GM12875 (cell line): ENCODE measurements at regions not wholly inside any gene's neighbourhood (a gene's known extent, or its start where the extent isn't known, plus 50 kb on each side); places are given as distances from the start of the nearest gene placed in this dataset.

Source experiments
- H3K4me3 ChIP-seq: one replicate; pipeline ENCODE4 v1.5.1; 2011; ENCODE audit warnings: low read depth, low read length, control low read depth
- TF ChIP-seq, protein P1 (sequence below): IDR thresholded peaks from 2 replicates; pipeline ENCODE4 v1.5.1; 2011; ENCODE audit warnings: low read depth, mild to moderate bottlenecking, control low read depth, inconsistent platforms, low read length, moderate library complexity, borderline replicate concordance; ENCODE audit not compliant: insufficient read depth

DNA sequence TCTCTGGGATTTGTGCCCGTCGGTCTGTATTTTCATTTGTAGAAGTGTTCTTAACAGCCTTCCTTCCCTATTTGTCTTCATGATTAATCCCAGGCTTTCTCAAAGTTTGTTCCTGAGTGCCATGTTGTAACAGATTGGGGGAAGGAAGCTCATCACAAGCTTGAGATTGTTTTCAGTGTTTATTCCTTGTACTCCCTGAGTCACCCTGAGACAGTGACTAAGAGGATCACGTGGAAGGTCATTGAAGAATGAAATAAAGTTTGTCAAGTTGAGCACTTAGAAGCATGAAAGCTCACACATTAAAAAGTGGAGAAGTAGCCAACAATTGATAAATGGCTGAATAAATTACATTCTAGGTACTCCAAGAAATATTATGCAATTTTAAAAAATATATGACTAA lies 153.5 kb upstream of the FAM241A start:
- H3K4me3 ChIP-seq: no peak overlapping the region
- TF ChIP-seq, protein P1, sequence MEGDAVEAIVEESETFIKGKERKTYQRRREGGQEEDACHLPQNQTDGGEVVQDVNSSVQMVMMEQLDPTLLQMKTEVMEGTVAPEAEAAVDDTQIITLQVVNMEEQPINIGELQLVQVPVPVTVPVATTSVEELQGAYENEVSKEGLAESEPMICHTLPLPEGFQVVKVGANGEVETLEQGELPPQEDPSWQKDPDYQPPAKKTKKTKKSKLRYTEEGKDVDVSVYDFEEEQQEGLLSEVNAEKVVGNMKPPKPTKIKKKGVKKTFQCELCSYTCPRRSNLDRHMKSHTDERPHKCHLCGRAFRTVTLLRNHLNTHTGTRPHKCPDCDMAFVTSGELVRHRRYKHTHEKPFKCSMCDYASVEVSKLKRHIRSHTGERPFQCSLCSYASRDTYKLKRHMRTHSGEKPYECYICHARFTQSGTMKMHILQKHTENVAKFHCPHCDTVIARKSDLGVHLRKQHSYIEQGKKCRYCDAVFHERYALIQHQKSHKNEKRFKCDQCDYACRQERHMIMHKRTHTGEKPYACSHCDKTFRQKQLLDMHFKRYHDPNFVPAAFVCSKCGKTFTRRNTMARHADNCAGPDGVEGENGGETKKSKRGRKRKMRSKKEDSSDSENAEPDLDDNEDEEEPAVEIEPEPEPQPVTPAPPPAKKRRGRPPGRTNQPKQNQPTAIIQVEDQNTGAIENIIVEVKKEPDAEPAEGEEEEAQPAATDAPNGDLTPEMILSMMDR: no peak

- no peak overlapping the region for H3K4me3 ChIP-seq
- TF ChIP-seq, protein P1: no peak
Observed at GRCh38 chr4:111992351-111993168, 152.7 kb upstream of the FAM241A start.

DNA sequence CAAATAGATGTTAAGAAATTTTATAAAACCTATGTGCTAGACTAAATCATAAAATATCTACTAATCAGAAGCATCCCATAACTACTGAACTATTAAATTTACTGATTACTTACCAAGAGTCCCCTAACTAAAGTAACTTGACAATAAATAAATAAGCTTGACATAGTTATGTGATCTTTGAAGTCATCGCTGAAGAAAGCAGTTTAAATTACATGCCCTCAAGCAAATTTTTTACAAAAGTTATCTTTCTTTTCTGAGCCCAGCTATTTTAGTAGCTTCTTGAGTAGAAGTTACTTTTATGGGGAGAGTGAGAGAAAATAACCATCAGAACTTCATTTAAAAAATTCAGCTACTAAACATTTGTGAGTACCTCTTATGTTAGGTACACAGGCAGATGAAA lies 150.9 kb upstream of the FAM241A start:
- TF ChIP-seq, protein P1: no peak
- no peak overlapping the region for H3K4me3 ChIP-seq

GRCh38 chr4:111997785-111998184 lies 147.5 kb upstream of the FAM241A start:
- H3K4me3 ChIP-seq: no peak overlapping the region
- TF ChIP-seq, protein P1: no peak

DNA sequence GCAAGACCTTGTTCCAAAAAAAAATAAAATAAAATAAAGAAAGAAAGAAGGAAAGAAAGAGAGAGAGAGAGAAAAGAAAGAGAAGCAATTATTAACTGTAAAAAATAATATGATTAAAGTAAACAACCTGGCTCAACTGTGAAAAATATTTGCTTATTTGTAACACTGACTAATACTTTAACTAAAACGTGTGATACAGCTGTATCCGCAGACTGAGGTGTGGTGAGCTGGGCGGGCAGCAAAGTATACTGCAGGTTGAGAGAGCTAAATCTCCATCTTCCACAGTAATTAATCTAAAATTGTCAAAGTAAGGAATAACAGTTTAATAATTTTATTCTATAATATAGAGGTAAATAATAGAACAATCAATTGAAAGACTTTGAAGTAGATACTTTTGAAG lies 145.5 kb upstream of the FAM241A start:
- no peak overlapping the region for H3K4me3 ChIP-seq

GRCh38 chr4:112001041-112001440 lies 144.2 kb upstream of the FAM241A start:
- TF ChIP-seq, protein P1: no peak
- H3K4me3 ChIP-seq: no peak overlapping the region

More for the DNA sequence above, 145.5 kb upstream of the FAM241A start:
- TF ChIP-seq, protein P1: no peak

GRCh38 chr4:112002248-112002661 lies 143.0 kb upstream of the FAM241A start:
- no peak overlapping the region for H3K4me3 ChIP-seq
- TF ChIP-seq, protein P1: no peak
